Endothelial cell of umbilical vein (primary cell): ENCODE measurements at regions not wholly inside any gene's neighbourhood (a gene's known extent, or its start where the extent isn't known, plus 50 kb on each side); places are given as distances from the start of the nearest gene placed in this dataset.

ENCODE experiments used
- BruUV-seq: library from RNA; stranded (reverse); fragments of 400-500 nt; replicated peaks from 2 replicates; lab custom pipeline; 2021; lab: Mats Ljungman, UMichigan
- CTCF ChIA-PET: fragments of 300-600, 350-600 bp; sonication (Branson Sonifier 250); formaldehyde crosslinking; loops from one replicate; lab custom pipeline; 2021; ENCODE audit warnings: antibody characterized with exemption, inconsistent platforms; lab: Charles Lee
- POLR2A ChIA-PET: fragments of 300-600, 350-600 bp; sonication (Branson Sonifier 250); formaldehyde crosslinking; loops from one replicate; lab custom pipeline; 2021; ENCODE audit warnings: antibody characterized with exemption, inconsistent platforms; lab: Charles Lee
- DNase-seq: peaks from one replicate; pipeline ENCODE4 v3.0.0-alpha.2; 2011; ENCODE audit warnings: low read depth, low spot score
- FAIRE-seq: peaks from 2 replicates; lab custom pipeline; 2011; peaks lifted over from hg19 to GRCh38; lab: Jason Lieb, UNC
- H2AFZ ChIP-seq: 2 replicates; pipeline ENCODE4 v1.6.0; 2012; ENCODE audit warnings: low read depth, low read length, control low read depth, inconsistent platforms
- H3K27ac ChIP-seq: 2 replicates; pipeline ENCODE4 v1.5.1; 2011; ENCODE audit warnings: low read depth, mild to moderate bottlenecking, control low read depth, low read length, moderate library complexity; ENCODE audit not compliant: insufficient read depth
- H3K27me3 ChIP-seq, 2 experiments: 2 replicates each; pipeline versions ENCODE4 v1.6.0 to v1.6.1; 2011; ENCODE audit warnings: low read length in 2 of 2, mixed read lengths in 1 of 2; ENCODE audit not compliant: control insufficient read depth in 2 of 2, insufficient read depth in 2 of 2
- H3K36me3 ChIP-seq, 2 experiments: 2 replicates in 1 of 2; 3 replicates in 1 of 2; pipeline ENCODE4 v1.5.1; 2011; ENCODE audit warnings: low read length in 2 of 2, mild to moderate bottlenecking in 1 of 2, moderate library complexity in 1 of 2; ENCODE audit not compliant: control insufficient read depth in 2 of 2, insufficient read depth in 2 of 2; ENCODE audit errors: extremely low read depth in 1 of 2
- H3K4me1 ChIP-seq: 3 replicates; pipeline ENCODE4 v1.5.1; 2011; ENCODE audit warnings: mild to moderate bottlenecking, low read length; ENCODE audit not compliant: control insufficient read depth, insufficient read depth; ENCODE audit errors: extremely low read depth
- H3K4me2 ChIP-seq: 2 replicates; pipeline ENCODE4 v1.6.1; 2011; ENCODE audit warnings: low read length, control low read depth, mixed read lengths; ENCODE audit not compliant: insufficient read depth
- H3K4me3 ChIP-seq, 3 experiments: fragments of 200-600 bp in 1 of 3; sonication (generic), shearing (Covaris generic) in 1 of 3; replicated peaks in 1 of 3; 2 replicates each; pipeline ENCODE4 v1.5.1; 2011 to 2016; ENCODE audit warnings: control low read depth in 3 of 3, low read length in 3 of 3, mild to moderate bottlenecking in 2 of 3, inconsistent platforms in 1 of 3, low read depth in 1 of 3, moderate library complexity in 1 of 3; ENCODE audit not compliant: insufficient read depth in 1 of 3
- H3K79me2 ChIP-seq: 2 replicates; pipeline ENCODE4 v1.6.0; 2012; ENCODE audit warnings: low read length, inconsistent platforms; ENCODE audit not compliant: control insufficient read depth, insufficient read depth
- H3K9ac ChIP-seq: replicated peaks from 2 replicates; pipeline ENCODE3; 2011; ENCODE audit warnings: low read length, control low read depth; ENCODE audit not compliant: insufficient read depth; ENCODE audit errors: extremely low read depth
- H3K9me1 ChIP-seq: replicated peaks from 3 replicates; pipeline ENCODE4 v1.6.0; 2011; ENCODE audit warnings: mild to moderate bottlenecking, low read length; ENCODE audit not compliant: control insufficient read depth, insufficient read depth; ENCODE audit errors: extremely low read depth
- H3K9me3 ChIP-seq: replicated peaks from 2 replicates; pipeline ENCODE4 v1.5.1; 2012; ENCODE audit warnings: low read length, inconsistent platforms; ENCODE audit not compliant: control insufficient read depth, insufficient read depth
- H4K20me1 ChIP-seq: replicated peaks from 2 replicates; pipeline ENCODE3; 2011; ENCODE audit warnings: mild to moderate bottlenecking, low read length; ENCODE audit not compliant: control insufficient read depth, insufficient read depth; ENCODE audit errors: extremely low read depth
- EZH2 ChIP-seq: IDR thresholded peaks from 2 replicates; pipeline ENCODE4 v1.6.1; 2012; ENCODE audit warnings: borderline replicate concordance, low read depth, mild to moderate bottlenecking, moderate library complexity, low read length, inconsistent platforms; ENCODE audit not compliant: severe bottlenecking
- FOS ChIP-seq: IDR thresholded peaks from 2 replicates; pipeline ENCODE4 v1.6.1; 2011; ENCODE audit warnings: mild to moderate bottlenecking, low read length, moderate library complexity, borderline replicate concordance; ENCODE audit not compliant: insufficient read depth
- GATA2 ChIP-seq: IDR thresholded peaks from 2 replicates; pipeline ENCODE4 v1.7.0; 2011; ENCODE audit warnings: low read depth, mild to moderate bottlenecking, moderate library complexity, mixed read lengths, low read length; ENCODE audit not compliant: insufficient read length, insufficient read depth
- JUN ChIP-seq: IDR thresholded peaks from 2 replicates; pipeline ENCODE4 v1.6.1; 2011; ENCODE audit warnings: borderline replicate concordance, low read depth; ENCODE audit not compliant: insufficient read length, insufficient read depth
- MYC ChIP-seq: IDR thresholded peaks from one replicate; pipeline ENCODE4 v1.6.1; 2011; ENCODE audit warnings: mild to moderate bottlenecking, low read depth, low read length
- POLR2A ChIP-seq: IDR thresholded peaks from 2 replicates; pipeline ENCODE4 v1.6.1; 2012; ENCODE audit warnings: low read depth, mild to moderate bottlenecking, control low read depth, low read length
- POLR2AphosphoS5 ChIP-seq: IDR thresholded peaks from 2 replicates; pipeline ENCODE4 v1.6.1; 2012; ENCODE audit warnings: low read depth, mild to moderate bottlenecking, control low read depth, low read length, moderate library complexity; ENCODE audit not compliant: insufficient read depth
- dilution Hi-C: fragments of 300-500 bp; cut with MboI; formaldehyde crosslinking; loops from one replicate; pipeline ENCODE4 v1.15.0; 2019; ENCODE audit warnings: low sequenced_read_pairs; ENCODE audit not compliant: extremely low pct_ligation_motif_present
- intact Hi-C: fragments of 100-400 bp; cut with micrococcal nuclease; formaldehyde crosslinking; loops from one replicate; pipeline ENCODE4 v1.10.0; 2022
- TF ChIP-seq, protein P1 (sequence below): IDR thresholded peaks from 2 replicates; pipeline ENCODE4 v1.6.1; 2011; ENCODE audit not compliant: insufficient read depth, insufficient read length
- TF ChIP-seq, protein P2 (sequence below), 2 donors: IDR thresholded peaks; 1 replicate in 1 of 2; 2 replicates in 1 of 2; pipeline ENCODE4 v1.5.1; 2011; ENCODE audit warnings: low read length in 2 of 2, mild to moderate bottlenecking in 2 of 2, moderate library complexity in 2 of 2, control low read depth in 1 of 2, inconsistent platforms in 1 of 2, low read depth in 1 of 2; ENCODE audit not compliant: insufficient read depth in 1 of 2; ENCODE audit errors: extremely low read depth in 1 of 2

DNA sequence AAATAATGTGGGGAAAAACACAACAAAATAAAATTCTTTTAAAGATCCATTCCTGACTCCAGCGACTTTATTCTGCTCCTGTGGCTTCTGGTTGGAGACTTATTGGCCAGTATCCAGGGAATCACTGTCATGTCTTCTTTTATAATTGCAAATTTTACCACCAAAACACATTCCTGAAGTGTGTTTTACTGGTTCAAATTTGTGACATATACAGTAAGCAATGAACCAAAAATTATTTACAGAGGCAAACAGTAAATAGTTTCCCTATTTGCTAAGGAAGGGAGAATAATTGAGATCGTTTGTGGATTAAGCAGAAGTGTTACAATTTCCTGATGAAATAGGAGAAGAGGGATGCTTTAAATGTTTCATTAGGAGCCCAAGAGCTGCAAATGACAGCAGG lies 118.7 kb downstream of the ZNF281 start:
- no peaks in the 10 kb centered on the region for H3K79me2 ChIP-seq
- H3K27me3 ChIP-seq: peaks cover 3 to 5% of the 10 kb centered on the region in 2 experiments
- H2AFZ ChIP-seq: no peak overlapping the region
- H3K9ac ChIP-seq: no peak overlapping the region
- H4K20me1 ChIP-seq: no peaks in the 10 kb centered on the region
- TF ChIP-seq POLR2AphosphoS5: no peak
- TF ChIP-seq EZH2: no peak
- no peak for TF ChIP-seq FOS
- TF ChIP-seq MYC: no peak
- TF ChIP-seq, protein P1, sequence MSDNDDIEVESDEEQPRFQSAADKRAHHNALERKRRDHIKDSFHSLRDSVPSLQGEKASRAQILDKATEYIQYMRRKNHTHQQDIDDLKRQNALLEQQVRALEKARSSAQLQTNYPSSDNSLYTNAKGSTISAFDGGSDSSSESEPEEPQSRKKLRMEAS: no peak
- no peak for TF ChIP-seq POLR2A
- no peak for TF ChIP-seq GATA2
- TF ChIP-seq JUN: no peak
- TF ChIP-seq, protein P2, sequence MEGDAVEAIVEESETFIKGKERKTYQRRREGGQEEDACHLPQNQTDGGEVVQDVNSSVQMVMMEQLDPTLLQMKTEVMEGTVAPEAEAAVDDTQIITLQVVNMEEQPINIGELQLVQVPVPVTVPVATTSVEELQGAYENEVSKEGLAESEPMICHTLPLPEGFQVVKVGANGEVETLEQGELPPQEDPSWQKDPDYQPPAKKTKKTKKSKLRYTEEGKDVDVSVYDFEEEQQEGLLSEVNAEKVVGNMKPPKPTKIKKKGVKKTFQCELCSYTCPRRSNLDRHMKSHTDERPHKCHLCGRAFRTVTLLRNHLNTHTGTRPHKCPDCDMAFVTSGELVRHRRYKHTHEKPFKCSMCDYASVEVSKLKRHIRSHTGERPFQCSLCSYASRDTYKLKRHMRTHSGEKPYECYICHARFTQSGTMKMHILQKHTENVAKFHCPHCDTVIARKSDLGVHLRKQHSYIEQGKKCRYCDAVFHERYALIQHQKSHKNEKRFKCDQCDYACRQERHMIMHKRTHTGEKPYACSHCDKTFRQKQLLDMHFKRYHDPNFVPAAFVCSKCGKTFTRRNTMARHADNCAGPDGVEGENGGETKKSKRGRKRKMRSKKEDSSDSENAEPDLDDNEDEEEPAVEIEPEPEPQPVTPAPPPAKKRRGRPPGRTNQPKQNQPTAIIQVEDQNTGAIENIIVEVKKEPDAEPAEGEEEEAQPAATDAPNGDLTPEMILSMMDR (IDR thresholded peaks at IDR 0.05; ENCODE audit: extremely low read depth in 1 of 2, insufficient read depth in 1 of 2, low read depth in 1 of 2, low read length in 2 of 2): no peak
- CTCF ChIA-PET: interaction anchor here (0.6 to 2.0 kb wide), 2 partner anchors 10 to 27 kb away, joined by 3 to 4 read pairs; no protein-coding TSS in a partner anchor
- H3K9me3 ChIP-seq: no peaks in the 10 kb centered on the region
- H3K4me3 ChIP-seq: no peak overlapping the region
- H3K4me1 ChIP-seq: no peaks in the 10 kb centered on the region
- DNase-seq (no peak), FAIRE-seq (no peak)
- intact Hi-C loops (no loop called here), dilution Hi-C loops (no loop called here)
- no peak overlapping the region for H3K27ac ChIP-seq
- no peaks in the 10 kb centered on the region for H3K9me1 ChIP-seq
- POLR2A ChIA-PET: no interaction called here
- BruUV-seq: no TSS peak
- H3K36me3 ChIP-seq: no peaks in the 10 kb centered on the region
- H3K4me2 ChIP-seq: no peak overlapping the region
